Ishikawa (cell line): ENCODE measurements at regions not wholly inside any gene's neighbourhood (a gene's known extent, or its start where the extent isn't known, plus 50 kb on each side); places are given as distances from the start of the nearest gene placed in this dataset.

ENCODE experiments used
- CEBPB ChIP-seq: IDR thresholded peaks from 2 replicates; pipeline ENCODE4 v1.6.1; 2012
- CREB1 ChIP-seq: IDR thresholded peaks from 2 replicates; pipeline ENCODE4 v1.6.1; 2012; ENCODE audit warnings: low read depth
- EGR1 ChIP-seq: IDR thresholded peaks from 2 replicates; pipeline ENCODE4 v1.6.1; 2012
- EP300 ChIP-seq: IDR thresholded peaks from 2 replicates; pipeline ENCODE4 v1.6.1; 2012; ENCODE audit warnings: borderline replicate concordance
- FOXM1 ChIP-seq: IDR thresholded peaks from 2 replicates; pipeline ENCODE4 v1.6.1; 2012; ENCODE audit warnings: low read depth, borderline replicate concordance
- NFIC ChIP-seq: IDR thresholded peaks from 2 replicates; pipeline ENCODE4 v1.6.1; 2012
- RAD21 ChIP-seq: IDR thresholded peaks from 2 replicates; pipeline ENCODE4 v1.6.1; 2012; ENCODE audit warnings: low read depth
- TAF1 ChIP-seq: IDR thresholded peaks from 2 replicates; pipeline ENCODE4 v1.6.1; 2012; ENCODE audit warnings: low read depth, mild to moderate bottlenecking
- TCF12 ChIP-seq: IDR thresholded peaks from 2 replicates; pipeline ENCODE4 v1.6.1; 2012; ENCODE audit warnings: low read depth
- TEAD4 ChIP-seq: IDR thresholded peaks from 2 replicates; pipeline ENCODE4 v1.6.1; 2012
- YY1 ChIP-seq: IDR thresholded peaks from 2 replicates; pipeline ENCODE4 v1.6.1; 2012; ENCODE audit warnings: low read depth
- ZBTB7A ChIP-seq: IDR thresholded peaks from 2 replicates; pipeline ENCODE4 v1.6.1; 2012; ENCODE audit warnings: low read depth
- TF ChIP-seq, protein P1 (sequence below): IDR thresholded peaks from 2 replicates; pipeline ENCODE4 v1.6.1; 2012; ENCODE audit warnings: low read depth, mild to moderate bottlenecking
- TF ChIP-seq, protein P2 (sequence below): IDR thresholded peaks from 2 replicates; pipeline ENCODE4 v1.6.1; 2012
- TF ChIP-seq, protein P3 (sequence below): IDR thresholded peaks from 2 replicates; pipeline ENCODE4 v1.6.1; 2012

DNA sequence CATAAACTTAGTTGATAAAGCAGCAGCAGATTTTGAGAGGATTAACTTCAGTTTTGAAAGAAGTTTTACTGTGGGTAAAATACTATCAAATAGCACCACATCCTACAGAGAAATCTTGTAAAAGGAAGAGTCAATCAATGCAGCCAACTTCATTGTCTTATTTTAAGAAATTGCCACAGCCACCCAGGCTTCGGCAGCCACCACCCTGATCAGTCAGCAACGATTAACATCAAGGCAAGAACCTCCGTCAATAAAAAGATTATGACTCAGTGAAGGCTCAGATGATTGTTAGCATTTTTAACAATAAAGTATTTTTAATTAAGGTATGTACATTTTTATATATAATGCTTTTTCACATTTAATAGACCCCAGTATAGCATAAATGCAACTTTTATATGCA is 122.3 kb upstream of the NR4A3 start:
- TF ChIP-seq ZBTB7A, result no peak
- TF ChIP-seq TCF12, result no peak
- TF ChIP-seq YY1, result no peak
- TF ChIP-seq TEAD4, result no peak
- TF ChIP-seq CEBPB, result no peak
- TF ChIP-seq, protein P1, sequence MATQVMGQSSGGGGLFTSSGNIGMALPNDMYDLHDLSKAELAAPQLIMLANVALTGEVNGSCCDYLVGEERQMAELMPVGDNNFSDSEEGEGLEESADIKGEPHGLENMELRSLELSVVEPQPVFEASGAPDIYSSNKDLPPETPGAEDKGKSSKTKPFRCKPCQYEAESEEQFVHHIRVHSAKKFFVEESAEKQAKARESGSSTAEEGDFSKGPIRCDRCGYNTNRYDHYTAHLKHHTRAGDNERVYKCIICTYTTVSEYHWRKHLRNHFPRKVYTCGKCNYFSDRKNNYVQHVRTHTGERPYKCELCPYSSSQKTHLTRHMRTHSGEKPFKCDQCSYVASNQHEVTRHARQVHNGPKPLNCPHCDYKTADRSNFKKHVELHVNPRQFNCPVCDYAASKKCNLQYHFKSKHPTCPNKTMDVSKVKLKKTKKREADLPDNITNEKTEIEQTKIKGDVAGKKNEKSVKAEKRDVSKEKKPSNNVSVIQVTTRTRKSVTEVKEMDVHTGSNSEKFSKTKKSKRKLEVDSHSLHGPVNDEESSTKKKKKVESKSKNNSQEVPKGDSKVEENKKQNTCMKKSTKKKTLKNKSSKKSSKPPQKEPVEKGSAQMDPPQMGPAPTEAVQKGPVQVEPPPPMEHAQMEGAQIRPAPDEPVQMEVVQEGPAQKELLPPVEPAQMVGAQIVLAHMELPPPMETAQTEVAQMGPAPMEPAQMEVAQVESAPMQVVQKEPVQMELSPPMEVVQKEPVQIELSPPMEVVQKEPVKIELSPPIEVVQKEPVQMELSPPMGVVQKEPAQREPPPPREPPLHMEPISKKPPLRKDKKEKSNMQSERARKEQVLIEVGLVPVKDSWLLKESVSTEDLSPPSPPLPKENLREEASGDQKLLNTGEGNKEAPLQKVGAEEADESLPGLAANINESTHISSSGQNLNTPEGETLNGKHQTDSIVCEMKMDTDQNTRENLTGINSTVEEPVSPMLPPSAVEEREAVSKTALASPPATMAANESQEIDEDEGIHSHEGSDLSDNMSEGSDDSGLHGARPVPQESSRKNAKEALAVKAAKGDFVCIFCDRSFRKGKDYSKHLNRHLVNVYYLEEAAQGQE, result no peak
- TF ChIP-seq RAD21, result no peak
- no peak for TF ChIP-seq TAF1
- TF ChIP-seq, protein P2, sequence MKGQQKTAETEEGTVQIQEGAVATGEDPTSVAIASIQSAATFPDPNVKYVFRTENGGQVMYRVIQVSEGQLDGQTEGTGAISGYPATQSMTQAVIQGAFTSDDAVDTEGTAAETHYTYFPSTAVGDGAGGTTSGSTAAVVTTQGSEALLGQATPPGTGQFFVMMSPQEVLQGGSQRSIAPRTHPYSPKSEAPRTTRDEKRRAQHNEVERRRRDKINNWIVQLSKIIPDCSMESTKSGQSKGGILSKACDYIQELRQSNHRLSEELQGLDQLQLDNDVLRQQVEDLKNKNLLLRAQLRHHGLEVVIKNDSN, result no peak
- TF ChIP-seq FOXM1, result no peak
- TF ChIP-seq EGR1, result no peak
- TF ChIP-seq, protein P3, sequence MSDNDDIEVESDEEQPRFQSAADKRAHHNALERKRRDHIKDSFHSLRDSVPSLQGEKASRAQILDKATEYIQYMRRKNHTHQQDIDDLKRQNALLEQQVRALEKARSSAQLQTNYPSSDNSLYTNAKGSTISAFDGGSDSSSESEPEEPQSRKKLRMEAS, result no peak
- TF ChIP-seq NFIC, result no peak
- TF ChIP-seq CREB1, result no peak
- no peak for TF ChIP-seq EP300

DNA sequence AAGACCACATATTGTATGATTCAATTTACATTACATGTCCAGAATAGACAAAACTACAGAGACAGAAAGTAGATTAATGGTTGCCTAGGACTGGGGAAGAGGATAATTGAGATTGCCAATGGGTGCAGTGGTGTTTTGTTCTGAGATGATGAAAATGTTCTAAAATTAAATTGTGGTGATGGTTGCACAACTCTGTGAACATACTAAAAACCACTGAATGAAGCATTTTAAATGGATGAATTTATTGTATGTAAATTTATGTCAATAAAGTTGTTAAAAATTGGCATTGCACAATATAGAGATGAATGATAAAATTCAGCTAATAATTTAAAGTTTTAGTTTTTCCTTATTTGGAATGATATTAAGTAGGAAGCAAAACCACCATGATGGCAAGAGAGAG is 109.5 kb upstream of the NR4A3 start:
- TF ChIP-seq RAD21 (no peak), TCF12 (no peak), NFIC (no peak), ZBTB7A (no peak), TAF1 (no peak), EP300 (no peak), FOXM1 (no peak), EGR1 (no peak), CEBPB (no peak), CREB1 (no peak), TEAD4 (no peak), YY1 (no peak)
- TF ChIP-seq, protein P1, result no peak
- TF ChIP-seq, protein P3, result no peak
- TF ChIP-seq, protein P2, result no peak

DNA sequence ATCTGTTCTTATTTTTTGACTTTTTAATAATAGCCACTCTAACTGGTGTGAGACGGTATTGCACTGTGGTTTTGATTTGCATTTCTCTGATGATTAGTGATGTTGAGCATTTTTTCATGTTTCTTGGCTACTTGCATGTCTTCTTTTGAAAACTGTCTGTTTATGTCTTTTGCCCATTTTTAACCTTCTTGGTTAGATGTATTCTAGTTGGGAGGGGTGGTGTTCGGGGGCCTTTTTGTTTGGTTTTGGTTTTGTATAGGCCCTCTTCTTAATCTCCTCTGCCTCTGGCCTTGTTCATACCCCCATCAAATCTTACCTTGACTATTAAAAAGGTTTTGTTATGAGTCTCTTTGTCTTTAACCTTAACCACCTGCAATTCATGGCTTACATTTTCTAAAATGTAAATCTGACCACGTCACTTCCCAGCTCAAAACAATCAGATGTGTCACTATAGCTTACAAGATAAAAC is 107.8 kb upstream of the NR4A3 start:
- TF ChIP-seq, protein P2, result no peak
- TF ChIP-seq YY1, result no peak
- no peak for TF ChIP-seq FOXM1
- TF ChIP-seq TEAD4, result no peak
- no peak for TF ChIP-seq CREB1
- no peak for TF ChIP-seq EGR1

DNA sequence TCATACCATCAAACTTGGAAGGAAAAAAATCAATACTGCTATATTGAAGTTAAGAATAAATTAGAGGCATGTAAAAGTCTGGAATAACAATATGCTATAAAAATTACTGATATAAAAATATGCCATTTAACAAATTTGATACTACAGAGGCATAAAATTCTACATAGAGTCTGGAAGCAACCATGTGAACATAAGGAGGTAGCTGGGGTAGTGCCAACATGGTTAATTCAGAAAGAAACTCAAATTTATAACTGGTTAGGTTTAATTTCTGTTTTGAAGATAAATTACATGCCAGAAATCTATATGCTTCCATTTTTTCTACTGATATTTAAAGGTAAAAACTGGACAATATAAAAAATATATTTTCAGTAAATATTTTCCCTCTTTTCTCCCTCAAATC is 103.1 kb upstream of the NR4A3 start:
- TF ChIP-seq RAD21 (no peak), TAF1 (no peak), EP300 (no peak), YY1 (no peak)
- TF ChIP-seq, protein P2, result no peak

DNA sequence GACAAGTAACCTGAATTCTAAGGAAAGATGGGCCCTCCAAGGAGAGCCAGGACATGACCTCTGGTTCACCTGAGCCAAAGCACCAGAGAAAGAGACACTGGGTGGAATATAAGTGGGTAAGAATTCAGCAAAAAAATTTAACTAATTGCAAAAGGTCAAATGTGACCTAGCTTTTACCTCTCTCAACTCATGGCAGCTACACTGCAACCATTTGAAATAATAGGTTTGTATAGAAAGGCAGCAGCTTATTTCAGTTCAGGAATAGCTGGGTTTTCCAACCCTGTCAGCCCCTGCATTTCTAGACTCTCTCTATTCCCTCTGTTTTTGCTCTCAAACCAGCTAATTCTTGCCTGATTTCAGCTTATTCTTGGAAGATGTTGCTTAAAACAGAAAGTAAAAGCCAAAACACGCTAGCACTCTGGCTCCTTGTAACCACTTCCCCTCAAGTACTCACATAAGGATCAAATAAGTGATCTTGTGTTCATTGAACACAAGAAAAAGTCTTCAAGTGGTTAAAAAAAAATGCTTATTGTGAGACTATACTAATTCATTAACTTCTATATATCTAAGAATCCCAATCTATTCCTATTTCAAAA is 101.1 kb upstream of the NR4A3 start:
- TF ChIP-seq TEAD4, result no peak

DNA sequence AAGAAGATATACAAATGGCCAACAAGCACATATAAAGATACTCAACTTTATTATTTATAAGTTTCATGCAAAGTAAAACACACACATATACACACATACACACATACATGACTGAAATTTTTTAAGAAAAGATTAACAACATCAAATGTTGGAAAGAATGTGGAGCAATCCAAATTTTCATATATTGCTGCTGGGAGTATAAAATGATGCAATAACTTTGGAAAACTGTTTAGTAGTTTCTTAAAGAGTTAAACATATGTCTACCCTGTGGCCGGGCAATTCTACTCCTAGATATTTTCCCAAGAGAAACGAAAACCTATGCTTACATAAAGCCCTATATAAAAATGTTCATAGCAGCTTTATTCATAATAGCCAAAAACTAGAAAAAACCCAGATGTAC is 99.8 kb upstream of the NR4A3 start:
- no peak for TF ChIP-seq TEAD4
- TF ChIP-seq CREB1, result no peak
- no peak for TF ChIP-seq TCF12
- no peak for TF ChIP-seq ZBTB7A
- TF ChIP-seq, protein P2, result no peak
- no peak for TF ChIP-seq EP300
- TF ChIP-seq, protein P1, result no peak
- no peak for TF ChIP-seq RAD21
- TF ChIP-seq FOXM1, result no peak
